ENCODE measurements at regions not wholly inside any gene's neighbourhood (a gene's known extent, or its start where the extent isn't known, plus 50 kb on each side); places are given as distances from the start of the nearest gene placed in this dataset.

DNA sequence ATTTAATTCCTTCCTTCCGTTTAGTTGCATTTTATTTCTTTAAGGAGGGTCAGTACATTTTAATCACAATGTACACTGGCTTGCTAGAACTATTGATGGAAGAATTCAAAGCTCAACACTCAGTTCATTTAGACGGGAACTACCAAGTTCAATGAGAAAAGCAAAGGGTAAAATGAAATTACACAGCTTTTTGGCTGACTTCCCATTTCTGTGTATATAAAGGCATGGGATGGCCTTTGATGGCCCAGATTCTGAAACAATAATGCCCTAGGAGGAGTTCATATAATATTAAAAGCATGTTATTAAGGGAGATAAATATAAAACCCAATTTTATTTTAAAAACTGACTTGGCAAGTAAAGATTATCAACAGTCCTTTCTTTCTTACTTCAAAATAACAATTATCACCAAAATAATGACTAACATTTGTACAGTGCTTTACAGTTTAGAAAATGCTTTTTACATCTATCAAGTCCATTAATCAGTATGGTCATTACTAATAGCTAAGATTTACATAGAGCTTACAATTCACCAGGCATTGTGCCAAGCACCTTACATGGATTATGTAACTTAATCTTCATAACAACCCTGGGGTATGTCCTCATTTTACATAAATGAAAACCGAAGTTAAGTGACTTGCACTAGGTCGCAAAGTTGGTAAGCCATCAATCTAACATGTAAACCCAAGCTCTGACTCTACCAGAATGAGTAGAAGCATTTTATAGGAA, 402.4 kb downstream of the OMA1 start:
- no peak for TF ChIP-seq EZH2 (IDR thresholded peaks at IDR 0.05; ENCODE audit: borderline replicate concordance, low read depth, low read length, poor library complexity, severe bottlenecking)
- TF ChIP-seq, protein P1, sequence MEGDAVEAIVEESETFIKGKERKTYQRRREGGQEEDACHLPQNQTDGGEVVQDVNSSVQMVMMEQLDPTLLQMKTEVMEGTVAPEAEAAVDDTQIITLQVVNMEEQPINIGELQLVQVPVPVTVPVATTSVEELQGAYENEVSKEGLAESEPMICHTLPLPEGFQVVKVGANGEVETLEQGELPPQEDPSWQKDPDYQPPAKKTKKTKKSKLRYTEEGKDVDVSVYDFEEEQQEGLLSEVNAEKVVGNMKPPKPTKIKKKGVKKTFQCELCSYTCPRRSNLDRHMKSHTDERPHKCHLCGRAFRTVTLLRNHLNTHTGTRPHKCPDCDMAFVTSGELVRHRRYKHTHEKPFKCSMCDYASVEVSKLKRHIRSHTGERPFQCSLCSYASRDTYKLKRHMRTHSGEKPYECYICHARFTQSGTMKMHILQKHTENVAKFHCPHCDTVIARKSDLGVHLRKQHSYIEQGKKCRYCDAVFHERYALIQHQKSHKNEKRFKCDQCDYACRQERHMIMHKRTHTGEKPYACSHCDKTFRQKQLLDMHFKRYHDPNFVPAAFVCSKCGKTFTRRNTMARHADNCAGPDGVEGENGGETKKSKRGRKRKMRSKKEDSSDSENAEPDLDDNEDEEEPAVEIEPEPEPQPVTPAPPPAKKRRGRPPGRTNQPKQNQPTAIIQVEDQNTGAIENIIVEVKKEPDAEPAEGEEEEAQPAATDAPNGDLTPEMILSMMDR (conservative IDR thresholded peaks at IDR 0.05; ENCODE audit: low read depth, low read length): no peak
